ENCODE measurements at regions not wholly inside any gene's neighbourhood (a gene's known extent, or its start where the extent isn't known, plus 50 kb on each side); places are given as distances from the start of the nearest gene placed in this dataset.

- no peak for TF ChIP-seq POLR2AphosphoS5 (IDR thresholded peaks at IDR 0.05; ENCODE audit: low read depth)
- TF ChIP-seq, protein P1, sequence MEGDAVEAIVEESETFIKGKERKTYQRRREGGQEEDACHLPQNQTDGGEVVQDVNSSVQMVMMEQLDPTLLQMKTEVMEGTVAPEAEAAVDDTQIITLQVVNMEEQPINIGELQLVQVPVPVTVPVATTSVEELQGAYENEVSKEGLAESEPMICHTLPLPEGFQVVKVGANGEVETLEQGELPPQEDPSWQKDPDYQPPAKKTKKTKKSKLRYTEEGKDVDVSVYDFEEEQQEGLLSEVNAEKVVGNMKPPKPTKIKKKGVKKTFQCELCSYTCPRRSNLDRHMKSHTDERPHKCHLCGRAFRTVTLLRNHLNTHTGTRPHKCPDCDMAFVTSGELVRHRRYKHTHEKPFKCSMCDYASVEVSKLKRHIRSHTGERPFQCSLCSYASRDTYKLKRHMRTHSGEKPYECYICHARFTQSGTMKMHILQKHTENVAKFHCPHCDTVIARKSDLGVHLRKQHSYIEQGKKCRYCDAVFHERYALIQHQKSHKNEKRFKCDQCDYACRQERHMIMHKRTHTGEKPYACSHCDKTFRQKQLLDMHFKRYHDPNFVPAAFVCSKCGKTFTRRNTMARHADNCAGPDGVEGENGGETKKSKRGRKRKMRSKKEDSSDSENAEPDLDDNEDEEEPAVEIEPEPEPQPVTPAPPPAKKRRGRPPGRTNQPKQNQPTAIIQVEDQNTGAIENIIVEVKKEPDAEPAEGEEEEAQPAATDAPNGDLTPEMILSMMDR (conservative IDR thresholded peaks at IDR 0.05; ENCODE audit: low read depth in 2 of 2): no peak
- TF ChIP-seq, protein P2, sequence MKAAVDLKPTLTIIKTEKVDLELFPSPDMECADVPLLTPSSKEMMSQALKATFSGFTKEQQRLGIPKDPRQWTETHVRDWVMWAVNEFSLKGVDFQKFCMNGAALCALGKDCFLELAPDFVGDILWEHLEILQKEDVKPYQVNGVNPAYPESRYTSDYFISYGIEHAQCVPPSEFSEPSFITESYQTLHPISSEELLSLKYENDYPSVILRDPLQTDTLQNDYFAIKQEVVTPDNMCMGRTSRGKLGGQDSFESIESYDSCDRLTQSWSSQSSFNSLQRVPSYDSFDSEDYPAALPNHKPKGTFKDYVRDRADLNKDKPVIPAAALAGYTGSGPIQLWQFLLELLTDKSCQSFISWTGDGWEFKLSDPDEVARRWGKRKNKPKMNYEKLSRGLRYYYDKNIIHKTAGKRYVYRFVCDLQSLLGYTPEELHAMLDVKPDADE (IDR thresholded peaks at IDR 0.05): no peak
- no peak for TF ChIP-seq EZH2 (IDR thresholded peaks at IDR 0.05; ENCODE audit: low read depth, unreplicated experiment)
- no peak for TF ChIP-seq REST (IDR thresholded peaks at IDR 0.05; ENCODE audit: unreplicated experiment)
- TF ChIP-seq ZNF331 (CRISPR knock-in tag; IDR thresholded peaks at IDR 0.05; ENCODE audit: low read depth): no peak
- no peak for TF ChIP-seq EZH2phosphoT487 (IDR thresholded peaks at IDR 0.05; ENCODE audit: unreplicated experiment)
Observed at GRCh38 chr13:22095794-22096193, 424.9 kb downstream of the FGF9 start.

All from GM23338 (cell line).